ENCODE measurements at regions not wholly inside any gene's neighbourhood (a gene's known extent, or its start where the extent isn't known, plus 50 kb on each side); places are given as distances from the start of the nearest gene placed in this dataset.
"Not testable (repeated sequence)": the region's sequence is repeated elsewhere in the genome, so short reads cannot be mapped to it uniquely, and the experiment has no call there.

GRCh38 chr5:177938767-177939166 lies 57.3 kb downstream of the PROP1 start:
- not testable (repeated sequence) for TF ChIP-seq CTCF (IDR thresholded peaks at IDR 0.05; ENCODE audit: poor library complexity); EZH2 (IDR thresholded peaks at IDR 0.05; ENCODE audit: borderline replicate concordance); EZH2phosphoT487 (IDR thresholded peaks at IDR 0.05; ENCODE audit: low read depth, severe bottlenecking, unreplicated experiment)

Data from hepatocyte (in vitro differentiated cells).